ENCODE measurements at regions not wholly inside any gene's neighbourhood (a gene's known extent, or its start where the extent isn't known, plus 50 kb on each side); places are given as distances from the start of the nearest gene placed in this dataset.

DNA sequence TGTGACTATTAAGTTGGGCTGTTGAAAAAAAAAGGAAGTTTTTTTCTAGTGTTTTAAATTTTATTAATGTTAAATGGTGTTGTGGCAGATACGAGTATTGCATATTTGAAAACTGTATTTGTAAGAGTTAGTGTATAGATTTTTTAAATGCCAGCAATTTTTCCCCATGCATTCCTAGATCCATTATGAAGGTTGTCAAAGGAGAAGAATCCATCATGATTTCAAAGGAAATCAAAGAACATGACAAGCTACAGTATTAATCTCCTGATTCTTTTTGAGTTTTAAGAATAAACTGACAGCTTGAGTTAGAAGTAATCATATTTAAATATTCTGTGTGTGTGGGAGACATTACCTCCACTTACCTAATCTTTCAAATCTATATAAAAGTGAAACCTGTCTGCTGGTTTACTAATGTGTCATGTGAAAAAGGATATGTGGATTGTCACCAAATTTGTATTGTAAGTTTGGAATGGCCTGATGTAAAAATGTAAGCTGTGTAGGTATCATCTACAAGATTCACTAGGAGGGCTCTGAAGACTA is 111.0 kb upstream of the HS3ST5 start:
- TF ChIP-seq, protein P1, sequence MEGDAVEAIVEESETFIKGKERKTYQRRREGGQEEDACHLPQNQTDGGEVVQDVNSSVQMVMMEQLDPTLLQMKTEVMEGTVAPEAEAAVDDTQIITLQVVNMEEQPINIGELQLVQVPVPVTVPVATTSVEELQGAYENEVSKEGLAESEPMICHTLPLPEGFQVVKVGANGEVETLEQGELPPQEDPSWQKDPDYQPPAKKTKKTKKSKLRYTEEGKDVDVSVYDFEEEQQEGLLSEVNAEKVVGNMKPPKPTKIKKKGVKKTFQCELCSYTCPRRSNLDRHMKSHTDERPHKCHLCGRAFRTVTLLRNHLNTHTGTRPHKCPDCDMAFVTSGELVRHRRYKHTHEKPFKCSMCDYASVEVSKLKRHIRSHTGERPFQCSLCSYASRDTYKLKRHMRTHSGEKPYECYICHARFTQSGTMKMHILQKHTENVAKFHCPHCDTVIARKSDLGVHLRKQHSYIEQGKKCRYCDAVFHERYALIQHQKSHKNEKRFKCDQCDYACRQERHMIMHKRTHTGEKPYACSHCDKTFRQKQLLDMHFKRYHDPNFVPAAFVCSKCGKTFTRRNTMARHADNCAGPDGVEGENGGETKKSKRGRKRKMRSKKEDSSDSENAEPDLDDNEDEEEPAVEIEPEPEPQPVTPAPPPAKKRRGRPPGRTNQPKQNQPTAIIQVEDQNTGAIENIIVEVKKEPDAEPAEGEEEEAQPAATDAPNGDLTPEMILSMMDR (IDR thresholded peaks at IDR 0.05; ENCODE audit: low read depth, low read length): no peak
- DNase-seq: no peak
- no peak overlapping the region for H3K4me3 ChIP-seq (ENCODE audit: low read depth, low read length)
- no peaks in the 10 kb centered on the region for H3K27me3 ChIP-seq (ENCODE audit: insufficient read depth, low read depth, severe bottlenecking)
- no peak overlapping the region for H3K27ac ChIP-seq
- H3K36me3 ChIP-seq: no peaks in the 10 kb centered on the region
- H3K9me3 ChIP-seq (ENCODE audit: severe bottlenecking): no peaks in the 10 kb centered on the region

DNA sequence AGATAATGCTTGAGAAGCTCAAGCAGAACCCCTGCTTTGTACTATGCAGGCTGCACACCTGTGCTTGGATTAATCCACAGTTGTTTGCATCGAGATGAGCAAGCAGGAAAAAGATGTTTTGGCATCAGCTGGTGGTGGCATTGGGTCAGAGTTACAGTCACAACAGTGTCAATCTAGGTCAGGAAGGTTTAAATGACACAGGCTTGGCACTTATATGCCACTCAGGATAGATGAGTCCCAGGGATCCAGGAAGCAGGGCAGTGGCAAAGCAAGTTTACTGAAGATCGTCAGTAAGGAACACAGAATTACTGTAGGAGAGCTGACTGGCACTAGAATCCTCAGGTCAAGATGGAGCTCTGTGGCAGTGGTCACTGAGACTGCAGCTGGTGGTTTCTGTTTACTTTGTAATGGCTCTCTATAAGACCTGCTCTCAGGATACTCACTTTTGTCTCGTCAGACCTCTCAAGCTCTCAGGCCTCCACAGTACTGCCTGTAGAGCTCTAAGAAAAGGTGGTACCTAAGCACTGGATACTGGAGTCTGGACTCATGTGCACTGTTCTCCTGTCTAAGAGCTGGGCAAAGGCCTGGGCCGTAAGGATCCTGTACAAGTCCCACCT is 110.1 kb upstream of the HS3ST5 start:
- TF ChIP-seq, protein P1 (IDR thresholded peaks at IDR 0.05; ENCODE audit: low read depth, low read length): no peak
- no peaks in the 10 kb centered on the region for H3K9me3 ChIP-seq (ENCODE audit: severe bottlenecking)
- H3K27me3 ChIP-seq (ENCODE audit: insufficient read depth, low read depth, severe bottlenecking): no peaks in the 10 kb centered on the region
- no peak for DNase-seq
- H3K27ac ChIP-seq: no peak overlapping the region
- no peaks in the 10 kb centered on the region for H3K36me3 ChIP-seq
- no peak overlapping the region for H3K4me3 ChIP-seq (ENCODE audit: low read depth, low read length)

DNA sequence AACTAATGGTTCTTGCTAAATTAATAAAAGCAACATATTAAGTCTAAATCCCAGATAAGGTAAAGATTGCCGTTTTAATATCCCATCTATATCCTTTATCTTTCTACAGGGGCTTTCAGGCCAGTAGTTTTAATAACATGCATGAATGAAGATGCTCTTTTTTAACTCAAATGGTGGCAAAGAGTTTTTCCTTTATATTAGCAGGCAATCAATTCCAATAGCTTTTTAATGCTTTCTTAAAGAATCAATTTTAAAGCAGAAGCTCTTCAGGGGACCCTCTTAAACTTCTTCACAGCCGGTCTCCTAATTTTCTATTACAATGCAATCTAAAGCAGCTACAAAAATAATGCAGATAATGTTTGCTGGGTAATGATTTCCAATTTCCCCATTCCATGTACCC is 107.8 kb upstream of the HS3ST5 start:
- H3K4me3 ChIP-seq (ENCODE audit: low read depth, low read length): no peak overlapping the region
- no peak for DNase-seq
- no peaks in the 10 kb centered on the region for H3K9me3 ChIP-seq (ENCODE audit: severe bottlenecking)
- no peak overlapping the region for H3K27ac ChIP-seq
- H3K36me3 ChIP-seq: no peaks in the 10 kb centered on the region
- TF ChIP-seq, protein P1 (IDR thresholded peaks at IDR 0.05; ENCODE audit: low read depth, low read length): no peak
- H3K27me3 ChIP-seq (ENCODE audit: insufficient read depth, low read depth, severe bottlenecking): no peaks in the 10 kb centered on the region

DNA sequence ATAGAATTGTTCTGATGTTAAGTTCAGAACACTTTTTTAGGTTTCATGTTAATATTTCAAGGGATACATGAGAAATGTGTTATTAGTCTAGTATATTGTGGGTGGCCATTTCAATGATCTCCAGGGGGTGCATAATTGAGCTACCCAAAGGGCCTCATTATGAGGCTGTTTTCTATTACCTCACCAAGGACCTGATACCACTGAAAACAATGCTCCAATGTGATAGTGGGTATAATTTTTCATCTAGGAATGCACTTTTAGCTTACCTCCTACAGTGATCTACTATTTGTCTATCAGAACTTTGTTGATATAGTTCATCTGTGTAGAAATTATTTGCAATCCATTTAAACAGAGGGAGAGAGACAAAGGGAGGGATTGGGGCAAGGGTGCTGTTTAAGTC is 106.8 kb upstream of the HS3ST5 start:
- H3K27me3 ChIP-seq (ENCODE audit: insufficient read depth, low read depth, severe bottlenecking): no peaks in the 10 kb centered on the region
- TF ChIP-seq, protein P1 (IDR thresholded peaks at IDR 0.05; ENCODE audit: low read depth, low read length): no peak
- DNase-seq: no peak
- H3K4me3 ChIP-seq (ENCODE audit: low read depth, low read length): no peak overlapping the region
- H3K9me3 ChIP-seq (ENCODE audit: severe bottlenecking): no peaks in the 10 kb centered on the region
- no peak overlapping the region for H3K27ac ChIP-seq
- H3K36me3 ChIP-seq: no peaks in the 10 kb centered on the region

DNA sequence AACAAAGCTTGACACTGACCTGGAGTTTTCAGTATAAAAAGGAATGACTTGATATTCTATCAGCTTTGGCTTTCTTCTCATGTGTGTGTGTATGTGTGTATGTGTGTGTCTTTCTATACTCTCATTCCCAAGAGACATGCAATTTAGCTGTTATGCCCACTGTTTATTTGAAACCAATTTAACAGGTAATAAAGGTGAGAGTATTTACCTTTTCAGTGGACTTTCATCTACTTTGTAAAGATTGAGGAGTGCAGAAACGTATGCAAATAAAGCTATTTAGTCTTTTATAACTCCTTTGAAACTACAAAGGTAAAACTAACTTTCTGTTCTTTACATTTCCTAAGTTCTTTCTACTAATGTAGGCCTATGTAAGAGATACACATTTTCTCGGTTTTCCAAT is 103.5 kb upstream of the HS3ST5 start:
- Histone ChIP-seq H3K27ac (no peak overlapping the region), H3K4me3 (ENCODE audit: low read depth, low read length) (no peak overlapping the region), H3K27me3 (ENCODE audit: insufficient read depth, low read depth, severe bottlenecking) (no peaks in the 10 kb centered on the region), H3K9me3 (ENCODE audit: severe bottlenecking) (no peaks in the 10 kb centered on the region), H3K36me3 (no peaks in the 10 kb centered on the region)
- DNase-seq: no peak
- TF ChIP-seq, protein P1 (IDR thresholded peaks at IDR 0.05; ENCODE audit: low read depth, low read length): no peak

DNA sequence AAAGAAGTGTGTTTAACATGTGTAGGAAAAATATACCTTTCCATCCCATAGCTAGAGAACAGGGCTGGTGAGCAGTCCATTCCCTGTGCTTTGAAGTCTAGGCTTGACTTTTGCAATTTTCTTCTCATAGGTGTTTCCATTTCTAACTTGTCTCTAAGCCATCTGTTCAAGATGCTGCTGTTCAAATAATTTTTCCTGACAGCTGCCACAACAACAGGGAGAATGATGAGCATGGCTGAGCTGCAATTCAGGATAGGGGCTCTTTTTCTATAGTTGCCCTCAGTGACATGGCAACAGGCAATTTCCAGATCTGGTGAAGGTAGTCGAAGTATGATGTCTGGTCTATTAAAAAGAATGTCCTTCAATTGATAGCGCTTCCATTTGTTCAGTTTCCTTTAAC is 103.0 kb upstream of the HS3ST5 start:
- DNase-seq: no peak
- no peaks in the 10 kb centered on the region for H3K9me3 ChIP-seq (ENCODE audit: severe bottlenecking)
- H3K4me3 ChIP-seq (ENCODE audit: low read depth, low read length): no peak overlapping the region
- H3K27me3 ChIP-seq (ENCODE audit: insufficient read depth, low read depth, severe bottlenecking): no peaks in the 10 kb centered on the region
- H3K36me3 ChIP-seq: no peaks in the 10 kb centered on the region
- no peak overlapping the region for H3K27ac ChIP-seq
- TF ChIP-seq, protein P1 (IDR thresholded peaks at IDR 0.05; ENCODE audit: low read depth, low read length): no peak

All from WERI-Rb-1 (cell line).